ENCODE measurements at regions not wholly inside any gene's neighbourhood (a gene's known extent, or its start where the extent isn't known, plus 50 kb on each side); places are given as distances from the start of the nearest gene placed in this dataset.
A peak's percentile ranks its signal among the peaks of the same experiment; 100 is the strongest.

- no peaks in the 10 kb centered on the region for H3K36me3 ChIP-seq
- 89 to 93% (median 92%) methylated on average over 12 of the region's 12 CpGs for WGBS, 4 donors
- intact Hi-C loops (cut with DNase I) = no loop called here
- ATAC-seq (no peak), DNase-seq (no peak)
- TF ChIP-seq, protein P1, sequence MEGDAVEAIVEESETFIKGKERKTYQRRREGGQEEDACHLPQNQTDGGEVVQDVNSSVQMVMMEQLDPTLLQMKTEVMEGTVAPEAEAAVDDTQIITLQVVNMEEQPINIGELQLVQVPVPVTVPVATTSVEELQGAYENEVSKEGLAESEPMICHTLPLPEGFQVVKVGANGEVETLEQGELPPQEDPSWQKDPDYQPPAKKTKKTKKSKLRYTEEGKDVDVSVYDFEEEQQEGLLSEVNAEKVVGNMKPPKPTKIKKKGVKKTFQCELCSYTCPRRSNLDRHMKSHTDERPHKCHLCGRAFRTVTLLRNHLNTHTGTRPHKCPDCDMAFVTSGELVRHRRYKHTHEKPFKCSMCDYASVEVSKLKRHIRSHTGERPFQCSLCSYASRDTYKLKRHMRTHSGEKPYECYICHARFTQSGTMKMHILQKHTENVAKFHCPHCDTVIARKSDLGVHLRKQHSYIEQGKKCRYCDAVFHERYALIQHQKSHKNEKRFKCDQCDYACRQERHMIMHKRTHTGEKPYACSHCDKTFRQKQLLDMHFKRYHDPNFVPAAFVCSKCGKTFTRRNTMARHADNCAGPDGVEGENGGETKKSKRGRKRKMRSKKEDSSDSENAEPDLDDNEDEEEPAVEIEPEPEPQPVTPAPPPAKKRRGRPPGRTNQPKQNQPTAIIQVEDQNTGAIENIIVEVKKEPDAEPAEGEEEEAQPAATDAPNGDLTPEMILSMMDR (IDR thresholded peaks at IDR 0.05) = no peak
- no peak for TF ChIP-seq POLR2A (IDR thresholded peaks at IDR 0.05)
- no peak overlapping the region for H3K4me3 ChIP-seq
- H3K27ac ChIP-seq = no peak overlapping the region
- H3K27me3 ChIP-seq = peaks cover 0 to 4% (median 0%) of the 10 kb centered on the region in 9 donors
- H3K9me3 ChIP-seq = no peaks in the 10 kb centered on the region
- H3K4me1 ChIP-seq = no peaks in the 10 kb centered on the region
Measured at GRCh38 chr6:149164199-149164750, 153.2 kb upstream of the TAB2 start.

- H3K4me3 ChIP-seq = no peak overlapping the region
- no peak for DNase-seq
- no peaks in the 10 kb centered on the region for H3K36me3 ChIP-seq
- H3K9me3 ChIP-seq = no peaks in the 10 kb centered on the region
- H3K27ac ChIP-seq = no peak overlapping the region
- 4 to 16% (median 11%) methylated on average over 1 of the region's 1 CpG for WGBS, 4 donors
- peaks cover 0 to 4% (median 0%) of the 10 kb centered on the region in 9 donors for H3K27me3 ChIP-seq
- no peaks in the 10 kb centered on the region for H3K4me1 ChIP-seq
- intact Hi-C loops (cut with DNase I) = no loop called here
- TF ChIP-seq, protein P1 (IDR thresholded peaks at IDR 0.05) = no peak
- no peak for TF ChIP-seq POLR2A (IDR thresholded peaks at IDR 0.05)
- ATAC-seq = no peak
Measured at GRCh38 chr6:149166336-149166735, 151.2 kb upstream of the TAB2 start.

GRCh38 chr6:149166747-149167146, 150.8 kb upstream of the TAB2 start:
- no peak for TF ChIP-seq POLR2A (IDR thresholded peaks at IDR 0.05)
- TF ChIP-seq, protein P1 (IDR thresholded peaks at IDR 0.05) = no peak
- no peaks in the 10 kb centered on the region for H3K4me1 ChIP-seq
- H3K4me3 ChIP-seq = no peak overlapping the region
- DNase-seq = no peak
- intact Hi-C loops (cut with DNase I) = no loop called here
- H3K27ac ChIP-seq = no peak overlapping the region
- ATAC-seq = no peak
- peaks cover 0 to 4% (median 0%) of the 10 kb centered on the region in 9 donors for H3K27me3 ChIP-seq
- no peaks in the 10 kb centered on the region for H3K9me3 ChIP-seq
- 47 to 60% (median 57%) methylated on average over 7 to 8 of the region's 8 CpGs for WGBS, 4 donors
- no peaks in the 10 kb centered on the region for H3K36me3 ChIP-seq

DNA sequence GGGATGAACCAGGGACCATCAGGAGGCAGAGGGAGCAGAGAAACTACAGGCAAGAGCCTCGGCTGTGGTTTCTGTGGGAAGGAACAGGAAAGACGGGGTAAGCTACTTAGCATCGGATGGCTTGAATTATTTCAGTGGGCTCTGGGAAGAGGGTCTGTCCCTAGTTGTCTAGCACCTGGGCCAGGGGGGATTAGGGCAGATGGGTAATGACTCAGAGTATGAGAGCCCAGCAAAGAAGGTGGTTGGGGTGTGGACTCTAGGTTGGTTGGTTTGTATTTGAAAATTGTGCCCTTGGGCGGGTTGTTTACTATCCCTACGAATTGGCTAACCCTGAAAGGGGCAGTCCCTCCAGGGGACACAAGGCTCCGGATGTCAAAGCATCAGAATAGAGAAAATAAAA, 148.5 kb upstream of the TAB2 start:
- H3K27ac ChIP-seq = peak overlapping the region in 1 of 12 donors; percentile 63
- H3K9me3 ChIP-seq = no peaks in the 10 kb centered on the region
- intact Hi-C loops (cut with DNase I) = no loop called here
- ATAC-seq (no peak), DNase-seq (no peak)
- no peaks in the 10 kb centered on the region for H3K4me1 ChIP-seq
- 80 to 85% (median 83%) methylated on average over 6 of the region's 6 CpGs for WGBS, 4 donors
- TF ChIP-seq POLR2A (IDR thresholded peaks at IDR 0.05) = no peak
- TF ChIP-seq, protein P1 (IDR thresholded peaks at IDR 0.05) = no peak
- peaks cover 0 to 4% (median 0%) of the 10 kb centered on the region in 9 donors for H3K27me3 ChIP-seq
- no peaks in the 10 kb centered on the region for H3K36me3 ChIP-seq
- no peak overlapping the region for H3K4me3 ChIP-seq
